ENCODE measurements at regions not wholly inside any gene's neighbourhood (a gene's known extent, or its start where the extent isn't known, plus 50 kb on each side); places are given as distances from the start of the nearest gene placed in this dataset.
"Not testable (repeated sequence)": the region's sequence is repeated elsewhere in the genome, so short reads cannot be mapped to it uniquely, and the experiment has no call there.

DNA sequence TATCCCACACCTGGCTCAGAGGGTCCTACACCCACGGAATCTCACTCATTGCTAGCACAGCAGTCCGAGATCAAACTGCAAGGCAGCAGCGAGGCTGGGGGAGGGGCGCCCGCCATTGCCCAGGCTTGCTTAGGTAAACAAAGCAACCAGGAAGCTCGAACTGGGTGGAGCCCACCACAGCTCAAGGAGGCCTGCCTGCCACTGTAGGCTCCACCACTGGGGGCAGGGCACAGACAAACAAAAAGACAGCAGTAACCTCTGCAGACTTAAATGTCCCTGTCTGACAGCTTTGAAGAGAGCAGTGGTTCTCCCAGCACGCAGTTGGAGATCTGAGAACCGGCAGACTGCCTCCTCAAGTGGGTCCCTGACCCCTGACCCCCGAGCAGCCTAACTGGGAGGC is 850.7 kb downstream of the EPHA3 start:
- TF ChIP-seq, protein P1, sequence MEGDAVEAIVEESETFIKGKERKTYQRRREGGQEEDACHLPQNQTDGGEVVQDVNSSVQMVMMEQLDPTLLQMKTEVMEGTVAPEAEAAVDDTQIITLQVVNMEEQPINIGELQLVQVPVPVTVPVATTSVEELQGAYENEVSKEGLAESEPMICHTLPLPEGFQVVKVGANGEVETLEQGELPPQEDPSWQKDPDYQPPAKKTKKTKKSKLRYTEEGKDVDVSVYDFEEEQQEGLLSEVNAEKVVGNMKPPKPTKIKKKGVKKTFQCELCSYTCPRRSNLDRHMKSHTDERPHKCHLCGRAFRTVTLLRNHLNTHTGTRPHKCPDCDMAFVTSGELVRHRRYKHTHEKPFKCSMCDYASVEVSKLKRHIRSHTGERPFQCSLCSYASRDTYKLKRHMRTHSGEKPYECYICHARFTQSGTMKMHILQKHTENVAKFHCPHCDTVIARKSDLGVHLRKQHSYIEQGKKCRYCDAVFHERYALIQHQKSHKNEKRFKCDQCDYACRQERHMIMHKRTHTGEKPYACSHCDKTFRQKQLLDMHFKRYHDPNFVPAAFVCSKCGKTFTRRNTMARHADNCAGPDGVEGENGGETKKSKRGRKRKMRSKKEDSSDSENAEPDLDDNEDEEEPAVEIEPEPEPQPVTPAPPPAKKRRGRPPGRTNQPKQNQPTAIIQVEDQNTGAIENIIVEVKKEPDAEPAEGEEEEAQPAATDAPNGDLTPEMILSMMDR (IDR thresholded peaks at IDR 0.05) = not testable (repeated sequence)
- not testable (repeated sequence) for TF ChIP-seq POLR2A (IDR thresholded peaks at IDR 0.05)
